ENCODE measurements at regions not wholly inside any gene's neighbourhood (a gene's known extent, or its start where the extent isn't known, plus 50 kb on each side); places are given as distances from the start of the nearest gene placed in this dataset.

- TF ChIP-seq SUZ12 (IDR thresholded peaks at IDR 0.05) (no peak), FOXA1 (IDR thresholded peaks at IDR 0.05) (no peak), TARDBP (IDR thresholded peaks at IDR 0.05) (no peak)
- DNase-seq (ENCODE audit: extremely low spot score): no peak
- CTCF ChIA-PET: no interaction called here
- POLR2A ChIA-PET: no interaction called here
Measured at GRCh38 chr1:220994671-220995070, 115.4 kb downstream of the HLX start.

- no peak for DNase-seq (ENCODE audit: extremely low spot score)
- CTCF ChIA-PET: no interaction called here
- TF ChIP-seq PKNOX1 (IDR thresholded peaks at IDR 0.05) (no peak), SUZ12 (IDR thresholded peaks at IDR 0.05) (no peak), FOXM1 (IDR thresholded peaks at IDR 0.05; ENCODE audit: borderline replicate concordance) (no peak), FOXK2 (IDR thresholded peaks at IDR 0.05) (no peak), NFRKB (IDR thresholded peaks at IDR 0.05) (no peak), SP1 (IDR thresholded peaks at IDR 0.05) (no peak), L3MBTL2 (conservative IDR thresholded peaks at IDR 0.05) (no peak), FOXA1 (IDR thresholded peaks at IDR 0.05) (no peak), ZNF384 (IDR thresholded peaks at IDR 0.05) (no peak), TARDBP (IDR thresholded peaks at IDR 0.05) (no peak), CTBP1 (IDR thresholded peaks at IDR 0.05; ENCODE audit: borderline replicate concordance) (no peak), HDGF (IDR thresholded peaks at IDR 0.05; ENCODE audit: borderline replicate concordance) (no peak), LEF1 (IDR thresholded peaks at IDR 0.05; ENCODE audit: borderline replicate concordance) (no peak), BHLHE40 (IDR thresholded peaks at IDR 0.05; ENCODE audit: borderline replicate concordance) (no peak), ARNT (IDR thresholded peaks at IDR 0.05) (no peak), ELF4 (IDR thresholded peaks at IDR 0.05) (no peak)
- POLR2A ChIA-PET: no interaction called here
Measured at GRCh38 chr1:220997791-220998190, 118.5 kb downstream of the HLX start.

DNA sequence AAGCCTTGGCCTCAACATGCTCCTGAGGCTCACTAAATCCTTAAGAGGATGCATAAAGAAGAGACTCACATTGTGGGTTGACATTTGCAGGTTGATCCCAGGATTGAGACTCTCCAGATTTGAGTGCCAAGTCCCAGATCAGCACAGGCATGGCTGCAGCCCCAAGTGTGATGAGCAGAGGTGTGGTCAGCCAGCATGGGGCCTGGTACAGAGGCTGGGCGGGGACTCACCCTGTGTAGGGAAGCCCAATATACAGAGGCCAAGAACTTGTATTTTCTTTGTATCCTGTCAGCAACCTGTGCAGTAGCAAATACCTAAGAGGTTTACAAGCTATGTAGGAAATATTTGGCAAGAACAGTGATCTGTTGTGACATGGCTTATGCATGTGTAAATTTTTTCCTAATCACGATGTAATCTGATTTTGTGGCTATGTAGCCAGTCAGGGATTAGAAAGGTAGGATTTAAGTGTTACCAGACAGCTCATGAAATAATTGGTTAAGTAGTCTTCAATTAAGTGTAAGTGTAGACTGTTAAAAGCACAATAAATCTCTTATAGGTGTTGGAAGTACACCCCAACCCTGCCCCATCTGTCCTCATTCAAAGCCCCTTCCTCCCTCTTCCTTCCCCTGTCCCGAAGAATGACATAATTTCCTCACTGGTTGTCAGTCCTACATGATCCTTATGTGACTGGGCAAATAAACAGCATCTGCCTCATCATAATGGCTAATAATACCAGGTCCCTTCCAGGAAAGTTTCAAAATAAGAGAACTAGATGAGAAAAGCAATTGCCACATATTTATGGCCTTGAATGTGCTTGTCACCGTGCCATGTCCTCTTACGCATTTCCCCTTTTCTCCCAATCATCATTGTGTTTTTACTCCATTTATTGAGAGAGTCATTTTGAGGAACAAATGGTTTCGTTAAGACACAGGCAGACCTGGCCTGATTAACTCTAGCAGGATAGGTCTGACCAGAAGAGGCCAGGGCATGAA lies 120.9 kb downstream of the HLX start:
- no peak for DNase-seq (ENCODE audit: extremely low spot score)
- POLR2A ChIA-PET: no interaction called here
- CTCF ChIA-PET: no interaction called here
- TF ChIP-seq CTBP1 (IDR thresholded peaks at IDR 0.05; ENCODE audit: borderline replicate concordance): no peak
- TF ChIP-seq SUZ12 (IDR thresholded peaks at IDR 0.05): no peak
- TF ChIP-seq ZNF384 (IDR thresholded peaks at IDR 0.05): no peak
- TF ChIP-seq SP1 (IDR thresholded peaks at IDR 0.05): no peak
- no peak for TF ChIP-seq PKNOX1 (IDR thresholded peaks at IDR 0.05)
- no peak for TF ChIP-seq FOXA1 (IDR thresholded peaks at IDR 0.05)
- no peak for TF ChIP-seq LEF1 (IDR thresholded peaks at IDR 0.05; ENCODE audit: borderline replicate concordance)
- TF ChIP-seq NFRKB (IDR thresholded peaks at IDR 0.05): no peak
- no peak for TF ChIP-seq L3MBTL2 (conservative IDR thresholded peaks at IDR 0.05)
- no peak for TF ChIP-seq TARDBP (IDR thresholded peaks at IDR 0.05)
- no peak for TF ChIP-seq HDGF (IDR thresholded peaks at IDR 0.05; ENCODE audit: borderline replicate concordance)
- no peak for TF ChIP-seq BHLHE40 (IDR thresholded peaks at IDR 0.05; ENCODE audit: borderline replicate concordance)
- TF ChIP-seq ARNT (IDR thresholded peaks at IDR 0.05): no peak
- no peak for TF ChIP-seq FOXK2 (IDR thresholded peaks at IDR 0.05)
- TF ChIP-seq FOXM1 (IDR thresholded peaks at IDR 0.05; ENCODE audit: borderline replicate concordance): no peak
- no peak for TF ChIP-seq ELF4 (IDR thresholded peaks at IDR 0.05)

GRCh38 chr1:221001167-221001566 lies 121.9 kb downstream of the HLX start:
- CTCF ChIA-PET: no interaction called here
- DNase-seq (ENCODE audit: extremely low spot score): no peak
- POLR2A ChIA-PET: no interaction called here
- no peak for TF ChIP-seq FOXA1 (IDR thresholded peaks at IDR 0.05)
- TF ChIP-seq SUZ12 (IDR thresholded peaks at IDR 0.05): no peak
- no peak for TF ChIP-seq ZNF384 (IDR thresholded peaks at IDR 0.05)
- TF ChIP-seq TARDBP (IDR thresholded peaks at IDR 0.05): no peak
- TF ChIP-seq CTBP1 (IDR thresholded peaks at IDR 0.05; ENCODE audit: borderline replicate concordance): no peak
- TF ChIP-seq LEF1 (IDR thresholded peaks at IDR 0.05; ENCODE audit: borderline replicate concordance): no peak
- no peak for TF ChIP-seq NFRKB (IDR thresholded peaks at IDR 0.05)
- TF ChIP-seq FOXK2 (IDR thresholded peaks at IDR 0.05): no peak
- no peak for TF ChIP-seq FOXM1 (IDR thresholded peaks at IDR 0.05; ENCODE audit: borderline replicate concordance)
- no peak for TF ChIP-seq SP1 (IDR thresholded peaks at IDR 0.05)
- TF ChIP-seq BHLHE40 (IDR thresholded peaks at IDR 0.05; ENCODE audit: borderline replicate concordance): no peak
- no peak for TF ChIP-seq ELF4 (IDR thresholded peaks at IDR 0.05)
- TF ChIP-seq ARNT (IDR thresholded peaks at IDR 0.05): no peak

- no peak for DNase-seq (ENCODE audit: extremely low spot score)
- POLR2A ChIA-PET: no interaction called here
- CTCF ChIA-PET: no interaction called here
- no peak for TF ChIP-seq ARNT (IDR thresholded peaks at IDR 0.05)
- TF ChIP-seq ZNF384 (IDR thresholded peaks at IDR 0.05): no peak
- TF ChIP-seq L3MBTL2 (conservative IDR thresholded peaks at IDR 0.05): no peak
- no peak for TF ChIP-seq SP1 (IDR thresholded peaks at IDR 0.05)
- no peak for TF ChIP-seq HDGF (IDR thresholded peaks at IDR 0.05; ENCODE audit: borderline replicate concordance)
- no peak for TF ChIP-seq SUZ12 (IDR thresholded peaks at IDR 0.05)
- no peak for TF ChIP-seq ELF4 (IDR thresholded peaks at IDR 0.05)
- no peak for TF ChIP-seq NFRKB (IDR thresholded peaks at IDR 0.05)
Measured at GRCh38 chr1:221002601-221003000, 123.4 kb downstream of the HLX start.

- no peak for TF ChIP-seq BHLHE40 (IDR thresholded peaks at IDR 0.05; ENCODE audit: borderline replicate concordance)
- no peak for TF ChIP-seq ZNF384 (IDR thresholded peaks at IDR 0.05)
- no peak for TF ChIP-seq PKNOX1 (IDR thresholded peaks at IDR 0.05)
- no peak for TF ChIP-seq LEF1 (IDR thresholded peaks at IDR 0.05; ENCODE audit: borderline replicate concordance)
- no peak for TF ChIP-seq ELF4 (IDR thresholded peaks at IDR 0.05)
- no peak for TF ChIP-seq FOXK2 (IDR thresholded peaks at IDR 0.05)
- no peak for TF ChIP-seq SP1 (IDR thresholded peaks at IDR 0.05)
- TF ChIP-seq HDGF (IDR thresholded peaks at IDR 0.05; ENCODE audit: borderline replicate concordance): no peak
- TF ChIP-seq L3MBTL2 (conservative IDR thresholded peaks at IDR 0.05): no peak
- TF ChIP-seq CTBP1 (IDR thresholded peaks at IDR 0.05; ENCODE audit: borderline replicate concordance): no peak
- TF ChIP-seq SUZ12 (IDR thresholded peaks at IDR 0.05): no peak
- TF ChIP-seq ARNT (IDR thresholded peaks at IDR 0.05): no peak
- no peak for TF ChIP-seq FOXM1 (IDR thresholded peaks at IDR 0.05; ENCODE audit: borderline replicate concordance)
- no peak for TF ChIP-seq FOXA1 (IDR thresholded peaks at IDR 0.05)
- TF ChIP-seq TARDBP (IDR thresholded peaks at IDR 0.05): no peak
Measured at GRCh38 chr1:221011145-221011544, 131.9 kb downstream of the HLX start.

More at GRCh38 chr1:221011145-221011544, 131.9 kb downstream of the HLX start:
- POLR2A ChIA-PET: no interaction called here
- no peak for DNase-seq (ENCODE audit: extremely low spot score)
- CTCF ChIA-PET: interaction anchor here (0.6 kb wide), 1 partner anchor 1020 kb away, joined by 5 read pairs; no protein-coding TSS in a partner anchor

All from HEK293T (cell line).